K562 (cell line): ENCODE measurements at regions not wholly inside any gene's neighbourhood (a gene's known extent, or its start where the extent isn't known, plus 50 kb on each side); places are given as distances from the start of the nearest gene placed in this dataset.

Experiments used
- ATAC-seq: fragments of 200-7000 bp; cut with Tn5 transposase; 3 replicates; pipeline ENCODE4 v1.9.1; 2020; ENCODE audit warnings: moderate library complexity
- BruUV-seq: library from RNA; stranded (reverse); fragments of 400-500 nt; replicated peaks from 2 replicates; lab custom pipeline; 2021; lab: Mats Ljungman, UMichigan
- CTCF ChIA-PET: fragments of 300-600 bp; formaldehyde crosslinking; extraction: SDS; loops from one replicate; lab custom pipeline; 2021; ENCODE audit warnings: low intra/inter-chr PET ratio; lab: Yijun Ruan, JAX
- POLR2A ChIA-PET: fragments of 300-600, 350-650 bp; sonication (Branson Sonifier 250); formaldehyde crosslinking; extraction: SDS; loops from one replicate; lab custom pipeline; 2021; ENCODE audit warnings: antibody characterized with exemption, inconsistent platforms; lab: Yijun Ruan, JAX
- DNase-seq, 4 experiments: peaks; one replicate each; pipeline versions ENCODE4 v3.0.0 to v3.0.0-alpha.2; 2011 to 2018; ENCODE audit warnings: low spot score in 3 of 4, mixed read lengths in 3 of 4; ENCODE audit errors: extremely low read depth in 1 of 4
- FAIRE-seq: peaks from 2 replicates; lab custom pipeline; 2011; peaks lifted over from hg19 to GRCh38; lab: Jason Lieb, UNC
- H2AFZ ChIP-seq: 2 replicates; pipeline ENCODE4 v1.6.0; 2011; ENCODE audit warnings: low read depth, low read length, control low read depth, inconsistent platforms
- H3K27ac ChIP-seq: fragments of 200-600 bp; 3 replicates; pipeline ENCODE4 v1.8.0; 2011; ENCODE audit warnings: low read depth, mild to moderate bottlenecking, control low read depth, inconsistent platforms, low read length, moderate library complexity, mixed read lengths; ENCODE audit errors: extremely low read depth
- H3K27me3 ChIP-seq, 2 experiments: fragments of 300-600 bp in 1 of 2; 2 replicates in 1 of 2; 3 replicates in 1 of 2; pipeline versions ENCODE4 v1.6.0 to v1.8.0; 2011; ENCODE audit warnings: inconsistent platforms in 2 of 2, low read length in 2 of 2, mild to moderate bottlenecking in 1 of 2, mixed read lengths in 1 of 2, moderate library complexity in 1 of 2; ENCODE audit not compliant: control insufficient read depth in 2 of 2, insufficient read depth in 2 of 2
- H3K36me3 ChIP-seq: fragments of 300-600 bp; 3 replicates; pipeline ENCODE4 v1.8.0; 2011; ENCODE audit warnings: mild to moderate bottlenecking, low read length, inconsistent platforms; ENCODE audit not compliant: control insufficient read depth, insufficient read depth
- H3K4me1 ChIP-seq, 2 experiments: fragments of 200-600 bp in 1 of 2; replicated peaks in 1 of 2; 2 replicates in 1 of 2; 3 replicates in 1 of 2; pipeline versions ENCODE4 v1.5.1 to v1.8.0; 2011; ENCODE audit warnings: inconsistent platforms in 2 of 2, low read length in 2 of 2, mild to moderate bottlenecking in 1 of 2, mixed read lengths in 1 of 2, moderate library complexity in 1 of 2; ENCODE audit not compliant: control insufficient read depth in 2 of 2, insufficient read depth in 2 of 2
- H3K4me2 ChIP-seq: 2 replicates; pipeline ENCODE4 v1.6.1; 2011; ENCODE audit warnings: low read length, control low read depth, inconsistent platforms, mixed read lengths; ENCODE audit not compliant: insufficient read depth
- H3K4me3 ChIP-seq: fragments of 200-600 bp; sonication (generic), shearing (Covaris generic); 2 replicates; pipeline ENCODE4 v1.5.1; 2016; ENCODE audit warnings: control low read depth, inconsistent platforms
- H3K79me2 ChIP-seq: fragments of 200-600 bp; 3 replicates; pipeline ENCODE4 v1.8.0; 2011; ENCODE audit warnings: low read length, inconsistent platforms; ENCODE audit not compliant: control insufficient read depth, insufficient read depth
- H3K9ac ChIP-seq, 2 experiments: 2 replicates each; pipeline versions ENCODE4 v1.6.0 to v1.6.1; 2011; ENCODE audit warnings: low read depth in 2 of 2, low read length in 2 of 2, control low read depth in 1 of 2, inconsistent platforms in 1 of 2, mild to moderate bottlenecking in 1 of 2, mixed read lengths in 1 of 2; ENCODE audit not compliant: insufficient read depth in 1 of 2
- H3K9me1 ChIP-seq: one replicate; pipeline ENCODE4 v1.6.0; 2011; ENCODE audit warnings: inconsistent platforms, mild to moderate bottlenecking, low read length, moderate library complexity; ENCODE audit not compliant: control insufficient read depth, insufficient read depth
- H3K9me3 ChIP-seq: replicated peaks from 2 replicates; pipeline ENCODE4 v1.5.1; 2011; ENCODE audit warnings: low read depth, low read length, inconsistent platforms; ENCODE audit not compliant: control insufficient read depth, insufficient read depth
- H4K20me1 ChIP-seq: replicated peaks from 2 replicates; pipeline ENCODE4 v1.6.1; 2011; ENCODE audit warnings: low read length, inconsistent platforms, mixed read lengths; ENCODE audit not compliant: control insufficient read depth, insufficient read depth
- ARNT ChIP-seq, 2 experiments: fragments of 450-650 bp; IDR thresholded peaks; 2 replicates each; pipeline ENCODE4 v1.6.1; 2016; ENCODE audit warnings: mild to moderate bottlenecking in 1 of 2
- ELF2 ChIP-seq: fragments of 250-450 bp; sonication (Bioruptor Pico); IDR thresholded peaks from 2 replicates; pipeline ENCODE4 v1.5.0; 2021; ENCODE audit warnings: mild to moderate bottlenecking
- ELF4 ChIP-seq: fragments of 450-650 bp; formaldehyde crosslinking; IDR thresholded peaks from 2 replicates; pipeline ENCODE4 v1.4.0; 2022; ENCODE audit warnings: missing genetic modification characterization
- HDAC8 ChIP-seq: fragments of 450-650 bp; IDR thresholded peaks from 2 replicates; pipeline ENCODE4 v1.6.1; 2016; ENCODE audit warnings: mild to moderate bottlenecking, missing genetic modification characterization, moderate library complexity, missing compliant biosample characterization
- NFE2 ChIP-seq: IDR thresholded peaks from 2 replicates; pipeline ENCODE4 v1.6.1; 2014; ENCODE audit warnings: antibody characterized with exemption, low read depth
- PTRF ChIP-seq: fragments of 450-650 bp; IDR thresholded peaks from 2 replicates; pipeline ENCODE4 v1.6.1; 2016; ENCODE audit warnings: mild to moderate bottlenecking, missing genetic modification characterization, missing compliant biosample characterization
- SMAD1 ChIP-seq: fragments of 150-350 bp; IDR thresholded peaks from 2 replicates; pipeline ENCODE4 v1.6.1; 2014; ENCODE audit warnings: low read length, low read depth; ENCODE audit not compliant: partially characterized antibody
- YBX1 ChIP-seq: fragments of 450-650 bp; IDR thresholded peaks from 2 replicates; pipeline ENCODE4 v1.7.1; 2016; ENCODE audit warnings: mild to moderate bottlenecking
- ZKSCAN3 ChIP-seq: fragments of 250-450 bp; sonication (Bioruptor Pico); IDR thresholded peaks from 2 replicates; pipeline ENCODE4 v1.4.0; 2020
- ZNF133 ChIP-seq: fragments of 250-450 bp; sonication (Bioruptor Pico); IDR thresholded peaks from 2 replicates; pipeline ENCODE4 v1.4.0; 2020; ENCODE audit warnings: mild to moderate bottlenecking
- ZNF24 ChIP-seq: fragments of 450-650 bp; IDR thresholded peaks from 2 replicates; pipeline ENCODE4 v1.6.1; 2016
- ZNF695 ChIP-seq: fragments of 450-650 bp; formaldehyde crosslinking; IDR thresholded peaks from 2 replicates; pipeline ENCODE4 v1.4.0; 2020; ENCODE audit warnings: mild to moderate bottlenecking, moderate library complexity
- ZNF79 ChIP-seq: fragments of 250-450 bp; sonication (Bioruptor Pico); IDR thresholded peaks from 2 replicates; pipeline ENCODE4 v1.4.0; 2020; ENCODE audit warnings: low read depth, mild to moderate bottlenecking, moderate library complexity
- ZSCAN32 ChIP-seq: fragments of 450-650 bp; formaldehyde crosslinking; IDR thresholded peaks from 2 replicates; pipeline ENCODE4 v1.4.0; 2020; ENCODE audit warnings: mild to moderate bottlenecking, moderate library complexity
- WGBS: fragments of 100-300 bp; shearing (Covaris generic); methylation state at CpG from one replicate; pipeline ENCODE4 v1.1.6; 2016; ENCODE audit warnings: low coverage, mixed read lengths; ENCODE audit not compliant: insufficient coverage; ENCODE audit errors: missing lambda C conversion rate; 5-methylcytosine and 5-hydroxymethylcytosine counted together
- in situ Hi-C: fragments of 300-500 bp; cut with MboI; formaldehyde crosslinking; loops from 4 replicates; pipeline ENCODE4 v1.15.0; 2018; ENCODE audit warnings: inconsistent platforms, mixed read lengths
- intact Hi-C: fragments of 100-400 bp; cut with micrococcal nuclease; formaldehyde crosslinking; loops from 2 replicates; pipeline ENCODE4 v1.14.2; 2022
- TF ChIP-seq, protein P1 (sequence below), 2 experiments: IDR thresholded peaks; 2 replicates each; pipeline ENCODE4 v1.6.1; 2011; ENCODE audit warnings: borderline replicate concordance in 1 of 2, control low read depth in 1 of 2, low read depth in 1 of 2, low read length in 1 of 2, mild to moderate bottlenecking in 1 of 2, mixed read lengths in 1 of 2, moderate library complexity in 1 of 2; ENCODE audit not compliant: insufficient read depth in 1 of 2, insufficient read length in 1 of 2, poor library complexity in 1 of 2, severe bottlenecking in 1 of 2; ENCODE audit errors: extremely low read depth in 1 of 2
- TF ChIP-seq, protein P2 (sequence below): fragments of 150-350 bp; IDR thresholded peaks from 2 replicates; pipeline ENCODE4 v1.6.1; 2014; ENCODE audit warnings: low read depth, mild to moderate bottlenecking, low read length, borderline replicate concordance
- TF ChIP-seq, protein P3 (sequence below): conservative IDR thresholded peaks from 2 replicates; pipeline ENCODE4 v1.6.1; 2011; ENCODE audit warnings: low read depth, mild to moderate bottlenecking, low read length; ENCODE audit not compliant: control insufficient read depth
- TF ChIP-seq, protein P4 (sequence below): fragments of 250-450 bp; sonication (Bioruptor Pico); IDR thresholded peaks from 2 replicates; pipeline ENCODE4 v1.8.0; 2021; ENCODE audit warnings: borderline replicate concordance, mild to moderate bottlenecking, moderate library complexity; ENCODE audit not compliant: poor library complexity, severe bottlenecking

DNA sequence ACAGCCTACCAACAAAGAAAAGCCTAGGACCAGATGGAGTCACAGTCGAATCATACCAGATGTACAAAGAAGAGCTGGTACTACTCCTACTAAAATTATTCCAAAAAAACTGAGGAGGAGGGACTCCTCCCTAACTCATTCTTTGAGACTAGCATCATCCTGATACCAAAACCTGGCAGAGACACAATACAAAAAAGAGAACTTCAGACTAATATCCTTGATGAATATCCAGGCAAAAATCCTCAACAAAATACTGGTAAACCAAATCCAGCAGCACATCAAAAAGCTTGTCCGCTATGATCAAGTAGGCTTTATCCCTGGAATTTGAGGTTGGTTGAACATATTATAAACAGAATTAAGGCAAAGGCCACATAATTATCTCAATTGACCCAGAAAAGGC is 900.4 kb upstream of the ARRDC3 start:
- H3K27ac ChIP-seq, result no peak overlapping the region
- no peak for FAIRE-seq
- H3K4me2 ChIP-seq, result no peak overlapping the region
- intact Hi-C loops, result no loop called here
- no peaks in the 10 kb centered on the region for H3K9me1 ChIP-seq
- POLR2A ChIA-PET, result no interaction called here
- in situ Hi-C loops, result no loop called here
- H2AFZ ChIP-seq, result no peak overlapping the region
- no peaks in the 10 kb centered on the region for H3K36me3 ChIP-seq
- no peak overlapping the region for H3K4me3 ChIP-seq
- TF ChIP-seq ELF2 (CRISPR knock-in tag) (no peak), NFE2 (no peak), PTRF (no peak), YBX1 (no peak), ZSCAN32 (CRISPR knock-in tag) (no peak), ZNF133 (CRISPR knock-in tag) (no peak), ZNF24 (no peak), ARNT (IDR thresholded peaks at IDR 0.05) (no peak), SMAD1 (no peak), ELF4 (no peak), ZNF695 (CRISPR knock-in tag) (no peak), HDAC8 (tag) (no peak), ZNF79 (no peak), ZKSCAN3 (CRISPR knock-in tag) (no peak)
- TF ChIP-seq, protein P1, sequence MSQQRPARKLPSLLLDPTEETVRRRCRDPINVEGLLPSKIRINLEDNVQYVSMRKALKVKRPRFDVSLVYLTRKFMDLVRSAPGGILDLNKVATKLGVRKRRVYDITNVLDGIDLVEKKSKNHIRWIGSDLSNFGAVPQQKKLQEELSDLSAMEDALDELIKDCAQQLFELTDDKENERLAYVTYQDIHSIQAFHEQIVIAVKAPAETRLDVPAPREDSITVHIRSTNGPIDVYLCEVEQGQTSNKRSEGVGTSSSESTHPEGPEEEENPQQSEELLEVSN (IDR thresholded peaks at IDR 0.05; ENCODE audit: borderline replicate concordance in 1 of 2, extremely low read depth in 1 of 2, insufficient read depth in 1 of 2, insufficient read length in 1 of 2, low read depth in 1 of 2, low read length in 1 of 2, poor library complexity in 1 of 2, severe bottlenecking in 1 of 2), result no peak
- TF ChIP-seq, protein P2, sequence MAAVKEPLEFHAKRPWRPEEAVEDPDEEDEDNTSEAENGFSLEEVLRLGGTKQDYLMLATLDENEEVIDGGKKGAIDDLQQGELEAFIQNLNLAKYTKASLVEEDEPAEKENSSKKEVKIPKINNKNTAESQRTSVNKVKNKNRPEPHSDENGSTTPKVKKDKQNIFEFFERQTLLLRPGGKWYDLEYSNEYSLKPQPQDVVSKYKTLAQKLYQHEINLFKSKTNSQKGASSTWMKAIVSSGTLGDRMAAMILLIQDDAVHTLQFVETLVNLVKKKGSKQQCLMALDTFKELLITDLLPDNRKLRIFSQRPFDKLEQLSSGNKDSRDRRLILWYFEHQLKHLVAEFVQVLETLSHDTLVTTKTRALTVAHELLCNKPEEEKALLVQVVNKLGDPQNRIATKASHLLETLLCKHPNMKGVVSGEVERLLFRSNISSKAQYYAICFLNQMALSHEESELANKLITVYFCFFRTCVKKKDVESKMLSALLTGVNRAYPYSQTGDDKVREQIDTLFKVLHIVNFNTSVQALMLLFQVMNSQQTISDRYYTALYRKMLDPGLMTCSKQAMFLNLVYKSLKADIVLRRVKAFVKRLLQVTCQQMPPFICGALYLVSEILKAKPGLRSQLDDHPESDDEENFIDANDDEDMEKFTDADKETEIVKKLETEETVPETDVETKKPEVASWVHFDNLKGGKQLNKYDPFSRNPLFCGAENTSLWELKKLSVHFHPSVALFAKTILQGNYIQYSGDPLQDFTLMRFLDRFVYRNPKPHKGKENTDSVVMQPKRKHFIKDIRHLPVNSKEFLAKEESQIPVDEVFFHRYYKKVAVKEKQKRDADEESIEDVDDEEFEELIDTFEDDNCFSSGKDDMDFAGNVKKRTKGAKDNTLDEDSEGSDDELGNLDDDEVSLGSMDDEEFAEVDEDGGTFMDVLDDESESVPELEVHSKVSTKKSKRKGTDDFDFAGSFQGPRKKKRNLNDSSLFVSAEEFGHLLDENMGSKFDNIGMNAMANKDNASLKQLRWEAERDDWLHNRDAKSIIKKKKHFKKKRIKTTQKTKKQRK, result no peak
- TF ChIP-seq, protein P3, sequence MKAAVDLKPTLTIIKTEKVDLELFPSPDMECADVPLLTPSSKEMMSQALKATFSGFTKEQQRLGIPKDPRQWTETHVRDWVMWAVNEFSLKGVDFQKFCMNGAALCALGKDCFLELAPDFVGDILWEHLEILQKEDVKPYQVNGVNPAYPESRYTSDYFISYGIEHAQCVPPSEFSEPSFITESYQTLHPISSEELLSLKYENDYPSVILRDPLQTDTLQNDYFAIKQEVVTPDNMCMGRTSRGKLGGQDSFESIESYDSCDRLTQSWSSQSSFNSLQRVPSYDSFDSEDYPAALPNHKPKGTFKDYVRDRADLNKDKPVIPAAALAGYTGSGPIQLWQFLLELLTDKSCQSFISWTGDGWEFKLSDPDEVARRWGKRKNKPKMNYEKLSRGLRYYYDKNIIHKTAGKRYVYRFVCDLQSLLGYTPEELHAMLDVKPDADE, result no peak
- TF ChIP-seq, protein P4, sequence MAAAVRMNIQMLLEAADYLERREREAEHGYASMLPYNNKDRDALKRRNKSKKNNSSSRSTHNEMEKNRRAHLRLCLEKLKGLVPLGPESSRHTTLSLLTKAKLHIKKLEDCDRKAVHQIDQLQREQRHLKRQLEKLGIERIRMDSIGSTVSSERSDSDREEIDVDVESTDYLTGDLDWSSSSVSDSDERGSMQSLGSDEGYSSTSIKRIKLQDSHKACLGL, result no peak
- TF ChIP-seq, all 486 proteins: peak for 0
- BruUV-seq, result no TSS peak
- DNase-seq, result no peak
- no peaks in the 10 kb centered on the region for H3K4me1 ChIP-seq
- no peaks in the 10 kb centered on the region for H4K20me1 ChIP-seq
- H3K27me3 ChIP-seq, result no peaks in the 10 kb centered on the region
- no peaks in the 10 kb centered on the region; the same call in 1 of the 2 replicates for H3K9me3 ChIP-seq
- 10% methylated on average over 2 of the region's 2 CpGs for WGBS
- ATAC-seq, result no peak
- no peaks in the 10 kb centered on the region for H3K79me2 ChIP-seq
- no peak overlapping the region for H3K9ac ChIP-seq
- CTCF ChIA-PET, result interaction anchor here (0.7 kb wide), 1 partner anchor 343 kb away, joined by 3 read pairs; no protein-coding TSS in a partner anchor
